Suppressor macrophage treated with lipopolysaccharide for 4 hours (primary cell): ENCODE measurements at regions not wholly inside any gene's neighbourhood (a gene's known extent, or its start where the extent isn't known, plus 50 kb on each side); places are given as distances from the start of the nearest gene placed in this dataset.
"Not testable (repeated sequence)": the region's sequence is repeated elsewhere in the genome, so short reads cannot be mapped to it uniquely, and the experiment has no call there.

Experiments used
- DNase-seq: peaks from one replicate; pipeline ENCODE4 v3.0.0-alpha.2; 2020

DNA sequence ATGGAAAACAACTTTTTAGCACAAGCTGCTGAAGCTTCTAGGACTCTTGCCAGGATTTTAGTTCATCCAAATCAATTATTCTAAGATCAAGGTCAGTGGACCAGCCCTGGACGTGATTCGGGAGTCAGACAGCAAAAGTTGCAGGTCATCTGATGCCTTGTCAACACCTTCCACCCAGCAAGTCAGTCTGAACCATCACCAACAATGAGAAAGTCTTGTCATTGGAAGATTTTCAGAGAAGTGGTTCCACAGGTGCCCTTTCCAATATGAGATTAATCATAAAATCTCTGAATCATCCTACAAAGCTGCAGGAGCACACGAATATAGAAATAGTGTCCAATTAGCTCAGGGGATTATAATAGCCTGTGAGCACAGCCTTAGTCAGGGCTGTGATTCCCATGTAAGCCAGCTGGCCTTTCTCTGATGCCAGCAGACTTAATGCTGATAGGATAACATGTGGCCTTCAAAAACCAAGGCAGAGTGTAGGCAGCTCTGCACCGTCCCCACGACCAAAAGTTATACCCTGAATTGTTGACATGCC, 445.0 kb upstream of the TRPC7 start:
- no peak for DNase-seq

- peak; percentile 8 for DNase-seq
These were observed 444.0 kb upstream of the TRPC7 start for GRCh38 chr5:136809382-136809781.

DNA sequence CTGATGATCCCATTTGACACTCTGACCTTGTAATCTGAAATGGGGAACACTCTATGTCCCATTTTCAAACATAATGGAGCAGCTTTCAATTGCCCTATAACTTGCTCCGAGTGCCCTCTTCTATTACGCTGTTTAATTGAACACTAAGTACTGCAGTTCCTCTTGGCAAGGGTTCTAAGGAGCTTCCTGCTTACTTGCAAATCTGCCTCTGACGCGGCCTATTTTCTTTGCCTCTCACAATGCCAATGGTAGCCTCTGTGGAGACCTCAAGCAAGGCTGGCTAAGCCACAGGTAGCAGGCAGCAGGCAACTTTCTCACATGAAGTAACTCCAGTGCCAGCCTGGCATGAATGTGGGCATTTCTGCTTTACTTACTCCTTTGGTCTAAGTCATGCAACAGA, 443.4 kb upstream of the TRPC7 start:
- DNase-seq, result no peak

GRCh38 chr5:136805466-136805865, 440.1 kb upstream of the TRPC7 start:
- no peak for DNase-seq

- no peak for DNase-seq
These were observed 437.0 kb upstream of the TRPC7 start for GRCh38 chr5:136802383-136802782.

DNA sequence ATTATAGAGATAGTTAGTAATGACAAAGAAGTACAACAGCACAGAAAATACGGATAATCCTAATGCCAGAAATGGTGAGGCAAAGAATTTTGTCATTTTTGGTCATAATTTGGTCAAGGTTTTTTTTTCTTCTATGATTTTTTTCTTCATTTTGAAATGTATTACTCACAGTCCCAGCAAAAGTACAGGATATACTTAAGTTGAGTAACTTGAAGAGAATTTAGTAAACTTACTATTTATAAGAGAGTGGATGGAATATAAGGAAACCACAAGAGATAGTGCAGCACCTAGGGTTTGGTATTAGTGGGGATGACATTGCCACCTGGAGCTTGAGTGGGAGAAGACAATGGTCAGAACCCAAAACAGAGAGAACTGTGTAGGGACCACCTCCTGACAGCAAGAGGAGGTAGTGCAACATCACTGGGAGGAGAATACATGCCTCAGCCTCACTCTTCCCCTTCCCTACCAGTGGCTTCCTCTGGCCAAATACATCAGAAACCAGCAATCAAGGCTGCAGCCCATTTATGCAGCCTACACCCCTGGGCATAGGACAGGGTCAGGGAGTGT, 434.5 kb upstream of the TRPC7 start:
- DNase-seq, result no peak

DNA sequence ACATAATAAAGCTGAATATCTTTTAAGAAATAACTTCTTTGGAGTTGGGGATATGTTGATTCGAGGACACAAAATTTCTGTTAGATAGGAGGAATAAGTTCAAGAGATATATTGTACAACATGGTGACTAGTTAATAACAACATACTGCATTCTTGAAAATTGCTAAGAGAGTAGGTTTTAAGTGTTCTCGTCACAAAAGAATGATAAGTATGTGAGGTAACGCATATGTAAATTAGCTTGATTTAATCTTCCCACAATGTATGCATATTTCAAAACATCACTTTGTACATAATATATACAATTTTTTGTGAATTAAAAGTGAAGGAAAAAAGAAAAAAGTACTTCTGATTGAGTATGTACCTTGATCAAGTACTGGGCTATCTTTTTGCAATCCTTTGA, 428.0 kb upstream of the TRPC7 start:
- DNase-seq, result no peak

- no peak for DNase-seq
These were observed 416.1 kb upstream of the TRPC7 start for GRCh38 chr5:136781464-136781863.

DNA sequence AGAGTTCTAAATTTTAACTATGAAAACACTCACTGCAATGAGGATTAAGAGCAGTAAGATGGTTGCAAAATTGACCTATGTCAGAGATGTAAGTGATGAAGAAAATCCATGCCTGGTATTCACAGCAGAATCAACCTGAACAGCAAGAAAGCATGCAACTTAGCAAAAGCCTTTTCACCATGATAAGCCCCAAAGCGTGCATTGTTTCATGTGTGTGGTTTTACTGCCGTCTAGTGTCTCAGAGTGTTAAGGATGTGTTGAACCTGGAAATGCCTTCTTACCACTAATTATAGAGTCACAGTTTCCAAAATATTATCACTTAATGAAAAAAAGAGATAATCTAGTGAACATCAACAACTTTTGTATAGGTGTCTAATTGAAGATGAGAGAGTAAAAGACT, 415.2 kb upstream of the TRPC7 start:
- DNase-seq, result no peak

DNA sequence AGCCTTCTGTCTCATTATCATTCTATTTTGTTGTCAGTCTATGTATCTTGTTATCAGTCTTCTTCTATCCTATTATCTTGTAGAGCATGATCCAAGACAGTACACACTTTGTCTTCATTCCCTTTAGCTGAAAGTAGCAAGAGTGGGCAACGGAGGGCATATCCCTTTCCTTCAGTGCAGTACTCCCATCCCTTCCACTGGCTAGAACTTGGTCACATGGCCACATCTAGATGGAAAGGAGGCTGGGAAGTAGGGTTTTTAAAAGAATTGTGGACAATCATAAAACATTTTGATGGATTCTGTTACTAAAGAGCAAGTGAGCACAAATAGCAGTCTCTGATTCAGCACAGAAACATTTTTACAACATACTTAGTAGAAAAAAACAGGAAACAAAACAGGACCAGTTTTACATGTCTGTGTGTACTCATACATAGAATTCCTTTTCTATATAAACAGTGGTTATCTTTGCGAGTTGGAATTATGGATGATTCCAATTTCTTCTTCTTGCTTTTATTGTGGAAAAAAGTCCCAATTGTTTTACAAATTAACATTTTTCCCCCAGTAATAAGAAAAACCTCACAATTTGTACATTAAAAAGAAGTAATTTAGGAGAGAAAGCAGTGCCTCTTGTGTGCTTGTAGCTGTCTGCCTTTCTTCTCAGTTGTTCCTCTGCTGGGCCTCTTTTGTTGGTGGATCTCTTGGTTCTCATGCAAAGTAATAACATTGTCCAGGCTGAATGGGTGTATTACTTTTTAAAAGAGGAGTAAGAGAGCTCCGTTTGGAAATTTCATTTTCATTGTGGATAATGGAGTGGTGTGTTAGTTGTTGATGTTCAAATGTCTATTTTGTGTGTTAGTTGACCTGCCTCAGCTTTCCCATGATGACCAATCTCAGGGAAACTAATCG, 410.9 kb upstream of the TRPC7 start:
- no peak for DNase-seq

DNA sequence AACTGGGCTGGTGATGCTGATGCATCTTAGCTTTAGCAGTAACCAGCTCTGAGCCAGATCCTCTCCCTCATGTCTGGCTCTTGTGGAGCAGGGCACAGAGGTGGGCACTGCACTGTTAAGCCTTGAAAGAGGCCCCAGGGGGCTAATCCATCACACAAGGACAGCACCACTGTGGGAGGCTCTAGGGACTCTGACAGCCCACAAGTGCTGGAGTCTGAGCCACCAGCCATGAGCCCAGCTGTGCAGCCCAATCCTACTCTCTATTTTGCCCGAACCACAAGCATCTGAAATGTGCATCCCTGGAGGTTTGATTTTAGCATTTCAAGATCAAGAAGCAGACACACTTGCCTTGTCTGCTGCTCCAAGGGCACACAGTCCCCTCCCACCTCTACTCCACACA, 407.1 kb upstream of the TRPC7 start:
- no peak for DNase-seq

GRCh38 chr5:136769900-136770684, 404.7 kb upstream of the TRPC7 start:
- DNase-seq, result peak; percentile 57

DNA sequence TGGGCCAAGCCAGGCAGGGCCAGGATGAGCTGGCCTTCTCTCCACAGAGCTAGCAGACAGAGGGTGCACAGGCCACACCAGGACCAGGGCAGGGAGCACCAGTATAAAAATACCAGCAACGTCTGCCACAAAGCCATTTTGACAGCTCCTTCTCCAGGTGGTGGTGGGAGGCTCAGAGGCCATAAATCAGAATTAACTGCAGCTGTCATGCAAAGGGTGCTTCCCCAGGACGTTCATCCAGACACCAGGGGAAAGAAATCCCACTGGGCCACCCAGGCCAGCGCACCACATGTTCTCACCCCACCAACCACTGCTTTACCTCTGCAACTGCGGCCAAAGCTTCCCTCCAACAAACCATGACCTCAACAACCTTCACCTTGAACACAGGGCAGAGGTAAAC, 403.7 kb upstream of the TRPC7 start:
- no peak for DNase-seq

- DNase-seq, result no peak
These were observed 403.1 kb upstream of the TRPC7 start for GRCh38 chr5:136768457-136768856.

DNA sequence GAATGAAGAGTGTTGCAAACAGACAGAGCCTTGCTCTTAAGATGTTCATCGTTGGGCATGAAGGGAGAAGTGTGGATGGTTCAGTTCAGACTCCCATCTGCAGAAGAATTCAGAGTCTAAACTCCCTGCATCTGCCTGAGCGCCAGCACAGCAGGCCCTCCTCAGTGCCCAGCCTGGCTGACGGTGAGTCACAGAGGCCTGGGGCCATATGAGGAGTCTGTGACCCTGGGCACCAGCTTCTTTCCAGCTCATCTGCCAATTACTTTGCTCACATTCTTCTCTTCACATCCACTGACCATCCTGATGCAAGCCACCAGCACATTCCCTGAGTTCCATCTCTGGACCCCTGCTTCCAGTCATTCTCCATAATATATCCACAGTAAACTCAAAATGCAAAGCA, 401.1 kb upstream of the TRPC7 start:
- DNase-seq, result no peak

DNA sequence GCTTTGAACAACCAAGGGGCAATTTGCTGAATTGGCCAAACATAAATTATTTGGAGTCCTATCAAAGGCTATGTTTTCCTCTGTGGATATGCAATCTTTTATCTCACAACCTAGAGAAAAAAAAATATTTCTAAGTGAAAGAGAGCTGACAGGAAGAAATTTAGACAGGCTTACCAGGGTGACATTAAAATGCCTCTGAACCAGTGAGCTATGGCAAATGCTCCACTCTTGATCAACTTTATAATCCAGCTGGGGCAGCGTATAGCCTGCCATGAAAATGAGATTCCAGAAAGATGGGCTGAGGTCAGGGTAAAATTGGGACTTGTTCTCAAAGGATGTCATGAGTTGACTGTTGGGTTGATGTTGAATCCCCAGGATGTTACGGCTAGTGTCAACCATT, 399.3 kb upstream of the TRPC7 start:
- no peak for DNase-seq

DNA sequence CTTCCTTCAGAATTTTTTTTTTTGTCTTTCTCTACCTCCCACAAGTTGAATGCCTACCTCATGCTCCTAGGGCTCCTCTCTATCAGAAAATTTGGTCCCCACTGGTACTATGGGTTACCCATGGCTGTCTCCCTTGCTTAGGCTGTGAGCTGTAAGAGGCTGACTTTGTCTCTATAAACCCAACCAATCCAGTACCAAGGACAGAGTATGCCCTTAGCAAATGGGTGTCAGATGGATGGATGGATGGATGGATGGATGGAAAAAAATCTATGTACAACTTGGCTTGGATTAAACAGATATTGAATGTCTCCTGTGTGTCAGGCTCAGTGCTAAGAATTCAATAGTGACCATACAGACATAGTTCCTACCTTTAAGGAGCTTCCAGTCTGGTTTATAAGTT, 398.2 kb upstream of the TRPC7 start:
- no peak for DNase-seq

- no peak for DNase-seq
These were observed 388.9 kb upstream of the TRPC7 start for GRCh38 chr5:136754216-136754615.

- no peak for DNase-seq
These were observed 385.0 kb upstream of the TRPC7 start for GRCh38 chr5:136750224-136750862.

DNA sequence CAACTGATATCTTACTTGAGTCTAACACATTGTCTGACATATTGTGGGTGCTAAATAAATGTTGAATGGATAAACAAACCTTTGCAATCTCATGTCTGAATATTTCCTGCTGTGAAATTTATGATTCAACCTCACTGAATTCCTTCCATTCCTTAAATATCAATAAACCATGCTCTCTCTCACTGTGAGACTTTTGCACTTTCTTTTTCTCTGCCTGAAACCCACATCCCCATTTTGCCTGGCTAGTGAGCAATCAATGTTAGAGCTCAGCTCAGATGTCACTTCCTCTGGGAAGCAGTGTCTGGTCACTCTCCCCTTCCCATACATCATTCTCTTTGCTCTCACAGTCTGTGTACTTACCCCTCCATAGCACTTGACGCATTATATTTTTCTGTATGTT, 383.7 kb upstream of the TRPC7 start:
- DNase-seq, result no peak

- DNase-seq, result no peak
These were observed 377.7 kb upstream of the TRPC7 start for GRCh38 chr5:136743052-136743451.

- DNase-seq, result no peak
These were observed 374.9 kb upstream of the TRPC7 start for GRCh38 chr5:136740228-136740627.

DNA sequence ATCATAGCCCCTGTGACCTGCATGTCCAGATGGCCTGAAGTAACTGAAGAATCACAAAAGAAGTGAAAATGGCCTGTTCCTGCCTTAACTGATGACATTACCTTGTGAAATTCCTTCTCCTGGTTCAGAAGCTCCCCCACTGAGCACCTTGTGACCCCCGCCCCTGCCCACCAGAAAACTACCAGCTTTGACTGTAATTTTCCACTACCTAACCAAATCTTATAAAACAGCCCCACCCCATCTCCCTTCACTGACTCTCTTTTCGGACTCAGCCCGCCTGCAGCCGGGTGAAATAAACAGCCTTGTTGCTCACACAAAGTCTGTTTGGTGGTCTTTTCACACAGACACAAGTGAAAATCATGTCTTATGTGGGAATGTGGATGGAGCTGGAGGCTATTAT, 373.9 kb upstream of the TRPC7 start:
- not testable (repeated sequence) for DNase-seq
